ENCODE measurements at regions not wholly inside any gene's neighbourhood (a gene's known extent, or its start where the extent isn't known, plus 50 kb on each side); places are given as distances from the start of the nearest gene placed in this dataset.

GRCh38 chr5:172581315-172581714 lies 59.7 kb upstream of the NEURL1B start:
- no peak for TF ChIP-seq CTCF (IDR thresholded peaks at IDR 0.05; ENCODE audit: low read depth, low read length)
- H3K4me3 ChIP-seq (ENCODE audit: low read depth, low read length): no peak overlapping the region

GRCh38 chr5:172579403-172579990 lies 61.6 kb upstream of the NEURL1B start:
- H3K4me3 ChIP-seq (ENCODE audit: low read depth, low read length): no peak overlapping the region
- no peak for TF ChIP-seq CTCF (IDR thresholded peaks at IDR 0.05; ENCODE audit: low read depth, low read length)

DNA sequence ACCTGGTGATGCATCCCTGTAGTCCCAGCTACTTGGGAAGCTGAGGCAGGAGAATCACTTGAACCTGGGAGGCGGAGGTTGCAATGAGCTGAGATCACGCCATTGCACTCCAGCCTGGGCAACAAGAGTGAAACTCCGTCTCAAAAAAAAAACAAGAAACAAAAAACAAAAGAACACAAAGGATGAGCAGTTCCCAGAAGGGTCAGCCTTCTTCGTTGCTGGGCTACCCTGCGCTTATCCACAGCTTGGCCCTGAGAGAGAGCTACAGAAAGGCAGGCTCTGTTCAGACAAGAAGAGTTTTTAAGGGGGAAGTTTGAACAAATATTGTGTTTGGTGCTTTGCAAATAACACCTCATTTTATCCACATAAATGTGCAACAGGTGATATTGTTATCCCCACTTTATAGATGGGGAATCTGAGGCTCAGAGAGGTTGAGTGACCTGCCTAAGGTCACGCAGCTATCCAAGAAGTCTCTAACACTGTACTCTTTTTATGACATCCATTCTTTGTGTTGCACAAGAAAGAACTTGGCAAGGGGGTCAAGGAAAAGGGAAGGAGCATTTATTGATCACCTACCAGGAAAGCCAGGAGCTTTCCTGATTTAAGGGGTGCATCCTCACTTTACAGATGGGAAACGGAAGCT lies 63.7 kb upstream of the NEURL1B start:
- H3K4me3 ChIP-seq (ENCODE audit: low read depth, low read length): no peak overlapping the region
- no peak for TF ChIP-seq CTCF (IDR thresholded peaks at IDR 0.05; ENCODE audit: low read depth, low read length)

DNA sequence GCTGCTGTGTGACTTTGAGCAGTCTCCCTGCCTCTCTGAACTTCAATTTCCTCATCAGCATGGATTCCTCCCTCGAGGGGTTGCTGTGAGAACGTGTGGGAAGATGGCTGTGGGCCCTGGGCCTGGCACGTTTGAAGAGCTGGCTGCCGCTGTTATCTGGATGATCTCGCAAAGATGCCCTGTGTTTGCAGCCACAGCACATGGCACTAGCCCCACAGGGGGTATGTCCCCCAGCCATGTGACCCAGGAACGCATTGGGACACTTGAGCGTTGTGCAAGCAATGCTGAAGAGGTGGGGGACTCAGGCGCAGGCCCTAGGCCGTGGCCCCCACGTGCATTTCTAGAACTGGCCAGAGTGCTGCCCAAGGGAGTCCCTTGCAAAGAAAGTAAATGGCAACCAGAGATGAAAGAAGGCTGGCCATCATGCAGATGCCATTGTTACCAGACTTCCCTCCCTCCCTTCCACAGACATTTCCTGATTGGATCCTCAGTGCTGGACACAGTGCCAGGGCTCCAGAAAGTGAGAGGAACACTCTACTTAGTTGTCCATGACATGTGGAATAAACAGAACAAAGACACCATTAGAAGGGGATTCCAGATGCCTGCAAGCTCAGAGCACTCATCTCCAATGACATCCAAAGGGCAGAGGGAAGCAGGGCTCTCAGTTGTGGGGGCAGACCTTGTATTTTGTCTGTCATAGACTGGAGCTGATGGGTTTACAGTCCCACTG lies 65.1 kb upstream of the NEURL1B start:
- TF ChIP-seq CTCF (IDR thresholded peaks at IDR 0.05; ENCODE audit: low read depth, low read length): no peak

DNA sequence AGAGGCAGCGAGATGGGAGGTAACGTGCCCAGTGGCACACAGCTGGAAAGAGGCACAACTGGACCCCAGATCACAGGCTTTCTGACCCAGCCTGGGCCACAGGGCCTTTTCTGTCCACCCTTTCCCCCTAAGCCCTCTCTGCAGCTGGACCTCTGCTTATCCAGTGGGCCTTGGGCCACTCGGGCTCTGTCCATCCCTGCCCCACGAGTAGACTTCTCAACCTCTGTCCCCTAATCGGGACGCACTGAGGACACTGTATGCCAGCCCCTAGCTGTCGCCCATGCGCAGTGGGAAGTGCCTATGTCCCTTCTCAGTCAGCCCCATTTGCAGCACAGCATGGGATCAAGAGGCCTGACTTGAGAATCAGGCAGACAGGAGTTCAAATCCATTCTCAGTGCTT lies 65.6 kb upstream of the NEURL1B start:
- no peak overlapping the region for H3K4me3 ChIP-seq (ENCODE audit: low read depth, low read length)
- no peak for TF ChIP-seq CTCF (IDR thresholded peaks at IDR 0.05; ENCODE audit: low read depth, low read length)

More for the DNA sequence above, 65.1 kb upstream of the NEURL1B start:
- no peak overlapping the region for H3K4me3 ChIP-seq (ENCODE audit: low read depth, low read length)

DNA sequence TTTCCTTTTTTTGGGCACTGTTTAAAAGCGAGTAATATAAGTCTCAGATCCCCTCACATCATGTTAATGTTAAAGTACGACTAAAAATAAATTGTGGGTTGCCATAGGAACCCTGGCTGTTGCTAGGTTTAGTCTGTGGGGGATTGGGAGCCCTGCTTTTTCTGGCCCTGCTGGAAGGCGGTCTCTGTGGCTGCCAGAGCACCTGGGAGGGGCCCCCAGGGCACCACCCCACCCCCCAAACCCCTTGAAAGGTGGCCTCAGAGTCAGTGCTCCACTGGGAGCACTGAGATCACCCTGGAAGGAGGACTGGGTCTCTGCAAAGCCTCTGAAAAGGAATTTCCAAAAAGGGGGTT lies 66.2 kb upstream of the NEURL1B start:
- no peak overlapping the region for H3K4me3 ChIP-seq (ENCODE audit: low read depth, low read length)
- no peak for TF ChIP-seq CTCF (IDR thresholded peaks at IDR 0.05; ENCODE audit: low read depth, low read length)
